GM18907 (cell line): ENCODE measurements at regions not wholly inside any gene's neighbourhood (a gene's known extent, or its start where the extent isn't known, plus 50 kb on each side); places are given as distances from the start of the nearest gene placed in this dataset.
"Not testable (repeated sequence)": the region's sequence is repeated elsewhere in the genome, so short reads cannot be mapped to it uniquely, and the experiment has no call there.

Experiments used
- ATAC-seq: cut with Tn5 transposase; IDR thresholded peaks from one replicate; pipeline ENCODE4 v1.9.1; 2021; ENCODE audit warnings: mild to moderate bottlenecking, moderate library complexity; ENCODE audit not compliant: unreplicated experiment

- ATAC-seq = no peak
Observed at GRCh38 chr9:28941856-28942255, 1368.6 kb upstream of the C9orf72 start.

GRCh38 chr9:28942941-28943340, 1369.7 kb upstream of the C9orf72 start:
- ATAC-seq = no peak

- no peak for ATAC-seq
Observed at GRCh38 chr9:28946648-28947047, 1373.4 kb upstream of the C9orf72 start.

- ATAC-seq = no peak
Observed at GRCh38 chr9:28951945-28952344, 1378.7 kb upstream of the C9orf72 start.

GRCh38 chr9:28956116-28956880, 1383.0 kb upstream of the C9orf72 start:
- ATAC-seq = no peak

- ATAC-seq = no peak
Observed at GRCh38 chr9:28960602-28961001, 1387.3 kb upstream of the C9orf72 start.

- no peak for ATAC-seq
Observed at GRCh38 chr9:28961623-28962022, 1388.3 kb upstream of the C9orf72 start.

GRCh38 chr9:28967226-28967625, 1393.9 kb upstream of the C9orf72 start:
- no peak for ATAC-seq

- no peak for ATAC-seq
Observed at GRCh38 chr9:28970241-28970654, 1397.0 kb upstream of the C9orf72 start.

GRCh38 chr9:28971881-28972280, 1398.6 kb upstream of the C9orf72 start:
- no peak for ATAC-seq

GRCh38 chr9:28976250-28976649, 1403.0 kb upstream of the C9orf72 start:
- no peak for ATAC-seq

GRCh38 chr9:28976684-28977083, 1403.4 kb upstream of the C9orf72 start:
- no peak for ATAC-seq

GRCh38 chr9:28981129-28981528, 1407.8 kb upstream of the C9orf72 start:
- ATAC-seq = no peak

GRCh38 chr9:28981711-28982110, 1408.4 kb upstream of the C9orf72 start:
- ATAC-seq = no peak

- no peak for ATAC-seq
Observed at GRCh38 chr9:28984016-28984415, 1410.7 kb upstream of the C9orf72 start.

GRCh38 chr9:28990009-28990408, 1416.7 kb upstream of the C9orf72 start:
- ATAC-seq = not testable (repeated sequence)

GRCh38 chr9:28999057-28999456, 1425.8 kb upstream of the C9orf72 start:
- ATAC-seq = no peak

GRCh38 chr9:28999806-29000205, 1426.5 kb upstream of the C9orf72 start:
- ATAC-seq = no peak

- no peak for ATAC-seq
Observed at GRCh38 chr9:29001006-29001405, 1427.7 kb upstream of the C9orf72 start.

GRCh38 chr9:29004988-29005387, 1431.7 kb upstream of the C9orf72 start:
- no peak for ATAC-seq

- ATAC-seq = no peak
Observed at GRCh38 chr9:29006628-29007027, 1433.3 kb upstream of the C9orf72 start.

- no peak for ATAC-seq
Observed at GRCh38 chr9:29012911-29013310, 1439.6 kb upstream of the C9orf72 start.

GRCh38 chr9:29021632-29022031, 1448.4 kb upstream of the C9orf72 start:
- no peak for ATAC-seq
